T-helper 9 cell (primary cell): ENCODE measurements at regions not wholly inside any gene's neighbourhood (a gene's known extent, or its start where the extent isn't known, plus 50 kb on each side); places are given as distances from the start of the nearest gene placed in this dataset.
"Not testable (repeated sequence)": the region's sequence is repeated elsewhere in the genome, so short reads cannot be mapped to it uniquely, and the experiment has no call there.

ENCODE experiments used
- DNase-seq: peaks from one replicate; pipeline ENCODE4 v3.0.0-alpha.2; 2020

- no peak for DNase-seq
These were observed 636.5 kb downstream of the TAF11L14 start for GRCh38 chr5:18270635-18271338.

- DNase-seq, result no peak
These were observed 642.7 kb downstream of the TAF11L14 start for GRCh38 chr5:18276939-18277338.

GRCh38 chr5:18281947-18282581 is 647.8 kb downstream of the TAF11L14 start:
- no peak for DNase-seq

- no peak for DNase-seq
These were observed 651.0 kb downstream of the TAF11L14 start for GRCh38 chr5:18285257-18285656.

GRCh38 chr5:18292146-18292545 is 657.9 kb downstream of the TAF11L14 start:
- DNase-seq, result no peak

GRCh38 chr5:18295696-18296095 is 661.4 kb downstream of the TAF11L14 start:
- DNase-seq, result not testable (repeated sequence)

- DNase-seq, result no peak
These were observed 664.9 kb downstream of the TAF11L14 start for GRCh38 chr5:18299166-18299565.

- no peak for DNase-seq
These were observed 671.1 kb downstream of the TAF11L14 start for GRCh38 chr5:18305288-18305924.

- no peak for DNase-seq
These were observed 677.0 kb downstream of the TAF11L14 start for GRCh38 chr5:18311266-18311665.

GRCh38 chr5:18312016-18312415 is 677.8 kb downstream of the TAF11L14 start:
- DNase-seq, result no peak

GRCh38 chr5:18314192-18314778 is 680.0 kb downstream of the TAF11L14 start:
- DNase-seq, result no peak

GRCh38 chr5:18321262-18321942 is 687.1 kb downstream of the TAF11L14 start:
- DNase-seq, result no peak

- DNase-seq, result no peak
These were observed 689.6 kb downstream of the TAF11L14 start for GRCh38 chr5:18323891-18324290.

GRCh38 chr5:18325431-18325830 is 691.2 kb downstream of the TAF11L14 start:
- no peak for DNase-seq

GRCh38 chr5:18329328-18329727 is 695.1 kb downstream of the TAF11L14 start:
- DNase-seq, result no peak

GRCh38 chr5:18333841-18334240 is 699.6 kb downstream of the TAF11L14 start:
- DNase-seq, result no peak

GRCh38 chr5:18334949-18335348 is 700.7 kb downstream of the TAF11L14 start:
- no peak for DNase-seq

- DNase-seq, result no peak
These were observed 720.6 kb downstream of the TAF11L14 start for GRCh38 chr5:18354828-18355227.

- DNase-seq, result no peak
These were observed 723.2 kb downstream of the TAF11L14 start for GRCh38 chr5:18357486-18357885.

GRCh38 chr5:18366234-18366633 is 732.0 kb downstream of the TAF11L14 start:
- no peak for DNase-seq

GRCh38 chr5:18370531-18370930 is 736.3 kb downstream of the TAF11L14 start:
- DNase-seq, result no peak

- DNase-seq, result no peak
These were observed 741.4 kb downstream of the TAF11L14 start for GRCh38 chr5:18375641-18376040.

- DNase-seq, result no peak
These were observed 743.8 kb downstream of the TAF11L14 start for GRCh38 chr5:18378066-18378465.
